Lower leg skin (tissue), 4 donors: ENCODE measurements at regions not wholly inside any gene's neighbourhood (a gene's known extent, or its start where the extent isn't known, plus 50 kb on each side); places are given as distances from the start of the nearest gene placed in this dataset.

Source experiments
- DNase-seq, 2 donors: peaks; one replicate each; pipeline ENCODE4 v3.0.0-alpha.2; 2019; ENCODE audit warnings: low spot score in 2 of 2
- H3K4me3 ChIP-seq: fragments of 200-600 bp; sonication (generic); 2 replicates; pipeline ENCODE4 v1.5.1; 2017; ENCODE audit warnings: mild to moderate bottlenecking, low read depth; ENCODE audit not compliant: poor library complexity, severe bottlenecking
- POLR2A ChIP-seq, 2 donors: fragments of 450-650 bp; IDR thresholded peaks; one replicate each; pipeline ENCODE4 v1.6.1; 2016 to 2017; ENCODE audit warnings: antibody characterized with exemption in 2 of 2, mild to moderate bottlenecking in 1 of 2, moderate library complexity in 1 of 2
- WGBS, 2 donors: methylation state at CpG; one replicate each; pipeline ENCODE4 v1.1.5; 2018; 5-methylcytosine and 5-hydroxymethylcytosine counted together
- intact Hi-C: fragments of 100-400 bp; cut with DNase I; formaldehyde crosslinking; loops from one replicate; pipeline ENCODE4 v1.15.0; 2023; ENCODE audit warnings: low total_unique reads
- TF ChIP-seq, protein P1 (sequence below), 3 donors: fragments of 450-650 bp; IDR thresholded peaks; one replicate each; pipeline ENCODE4 v1.5.1; 2016; ENCODE audit warnings: antibody characterized with exemption in 3 of 3, mild to moderate bottlenecking in 3 of 3, moderate library complexity in 2 of 3

DNA sequence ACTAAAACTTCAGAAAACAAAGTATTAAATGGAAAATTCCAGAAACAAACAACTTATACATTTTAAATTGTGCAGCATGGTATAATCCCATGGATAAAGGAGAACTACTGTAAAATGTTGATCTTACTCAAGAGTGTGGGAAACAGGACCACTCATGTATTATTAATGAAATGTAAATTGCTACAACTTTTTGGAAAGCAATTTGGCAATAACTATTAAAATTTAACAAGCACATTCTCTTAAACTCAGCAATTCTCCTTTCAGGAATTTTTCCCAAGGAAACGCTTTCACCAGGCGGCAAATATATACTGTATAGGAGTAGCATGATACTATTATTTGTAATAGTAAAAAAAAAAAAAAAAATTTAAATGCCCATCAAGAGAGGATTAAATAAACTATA is 284.5 kb upstream of the AMIGO2 start:
- H3K4me3 ChIP-seq: no peak overlapping the region
- DNase-seq: no peak
- WGBS, 2 donors: 95 to 96% methylated on average over 2 of the region's 2 CpGs
- TF ChIP-seq, protein P1, sequence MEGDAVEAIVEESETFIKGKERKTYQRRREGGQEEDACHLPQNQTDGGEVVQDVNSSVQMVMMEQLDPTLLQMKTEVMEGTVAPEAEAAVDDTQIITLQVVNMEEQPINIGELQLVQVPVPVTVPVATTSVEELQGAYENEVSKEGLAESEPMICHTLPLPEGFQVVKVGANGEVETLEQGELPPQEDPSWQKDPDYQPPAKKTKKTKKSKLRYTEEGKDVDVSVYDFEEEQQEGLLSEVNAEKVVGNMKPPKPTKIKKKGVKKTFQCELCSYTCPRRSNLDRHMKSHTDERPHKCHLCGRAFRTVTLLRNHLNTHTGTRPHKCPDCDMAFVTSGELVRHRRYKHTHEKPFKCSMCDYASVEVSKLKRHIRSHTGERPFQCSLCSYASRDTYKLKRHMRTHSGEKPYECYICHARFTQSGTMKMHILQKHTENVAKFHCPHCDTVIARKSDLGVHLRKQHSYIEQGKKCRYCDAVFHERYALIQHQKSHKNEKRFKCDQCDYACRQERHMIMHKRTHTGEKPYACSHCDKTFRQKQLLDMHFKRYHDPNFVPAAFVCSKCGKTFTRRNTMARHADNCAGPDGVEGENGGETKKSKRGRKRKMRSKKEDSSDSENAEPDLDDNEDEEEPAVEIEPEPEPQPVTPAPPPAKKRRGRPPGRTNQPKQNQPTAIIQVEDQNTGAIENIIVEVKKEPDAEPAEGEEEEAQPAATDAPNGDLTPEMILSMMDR (IDR thresholded peaks at IDR 0.05): no peak
- no peak for TF ChIP-seq POLR2A (IDR thresholded peaks at IDR 0.05)
- intact Hi-C loops: no loop called here

DNA sequence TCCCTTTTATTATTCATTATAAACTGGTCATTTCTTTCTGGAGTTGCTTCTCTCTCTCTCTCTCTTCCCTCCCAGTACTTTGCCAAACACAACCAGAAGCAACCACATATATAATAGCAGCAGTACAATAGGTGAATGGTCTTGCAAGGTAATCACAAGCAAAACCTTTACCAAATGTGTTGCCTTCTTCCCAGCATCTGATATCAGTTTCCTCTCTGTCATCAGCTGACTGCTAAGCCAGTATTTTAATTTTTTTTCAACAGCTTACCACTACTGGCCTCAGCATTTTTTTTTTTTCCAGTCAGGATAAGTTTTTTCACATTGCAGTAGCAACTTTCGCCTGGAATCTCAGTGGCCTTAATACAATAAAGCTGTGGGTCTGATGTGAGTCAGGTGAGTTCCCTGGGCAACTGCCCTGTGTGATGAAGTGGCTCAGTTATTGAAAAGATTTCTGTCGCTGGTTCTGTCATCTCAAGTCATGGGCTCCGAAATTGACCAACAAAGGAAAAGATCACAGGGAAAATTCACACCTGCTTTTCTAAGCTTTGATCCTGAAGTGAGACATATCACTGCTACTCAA is 282.5 kb upstream of the AMIGO2 start:
- intact Hi-C loops: no loop called here
- H3K4me3 ChIP-seq: no peak overlapping the region
- no peak for TF ChIP-seq POLR2A (IDR thresholded peaks at IDR 0.05)
- TF ChIP-seq, protein P1 (IDR thresholded peaks at IDR 0.05): no peak
- 77 to 87% methylated on average over 3 of the region's 3 CpGs for WGBS, 2 donors
- no peak for DNase-seq

DNA sequence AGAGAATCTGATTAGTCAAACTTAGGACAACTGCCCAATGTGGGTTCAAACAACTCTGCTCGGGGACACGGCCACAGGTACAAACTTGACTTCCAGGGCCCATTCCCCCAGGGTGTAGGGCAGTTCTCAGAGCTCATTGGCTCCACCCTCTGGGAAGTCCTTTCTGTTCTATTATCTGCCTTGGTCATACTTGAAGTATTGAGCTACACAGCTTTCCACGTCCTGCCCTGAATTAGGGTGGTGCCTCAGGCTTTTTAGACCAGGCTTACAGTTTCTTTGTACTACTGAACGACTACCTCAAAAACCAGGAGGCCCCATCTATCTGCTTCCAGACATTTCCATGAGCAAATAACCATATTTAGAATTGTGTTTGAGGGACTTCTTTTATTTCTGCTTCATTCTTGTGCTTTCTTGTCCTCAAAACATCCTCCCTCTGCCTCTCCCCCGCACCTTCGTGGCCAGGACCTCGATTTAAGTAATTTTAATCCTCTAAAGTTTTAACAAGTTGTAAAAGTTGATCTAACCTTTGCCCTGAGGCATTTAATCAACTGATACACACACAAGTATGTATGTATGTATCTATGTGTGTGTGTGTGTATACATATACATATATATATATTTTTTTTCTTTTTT is 281.7 kb upstream of the AMIGO2 start:
- WGBS, 2 donors: 46 to 50% methylated on average over 7 of the region's 7 CpGs
- peak in 1 of 2 donors; percentile 25 for DNase-seq
- no peak overlapping the region for H3K4me3 ChIP-seq
- intact Hi-C loops: no loop called here
- no peak for TF ChIP-seq POLR2A (IDR thresholded peaks at IDR 0.05)
- TF ChIP-seq, protein P1 (IDR thresholded peaks at IDR 0.05): no peak

DNA sequence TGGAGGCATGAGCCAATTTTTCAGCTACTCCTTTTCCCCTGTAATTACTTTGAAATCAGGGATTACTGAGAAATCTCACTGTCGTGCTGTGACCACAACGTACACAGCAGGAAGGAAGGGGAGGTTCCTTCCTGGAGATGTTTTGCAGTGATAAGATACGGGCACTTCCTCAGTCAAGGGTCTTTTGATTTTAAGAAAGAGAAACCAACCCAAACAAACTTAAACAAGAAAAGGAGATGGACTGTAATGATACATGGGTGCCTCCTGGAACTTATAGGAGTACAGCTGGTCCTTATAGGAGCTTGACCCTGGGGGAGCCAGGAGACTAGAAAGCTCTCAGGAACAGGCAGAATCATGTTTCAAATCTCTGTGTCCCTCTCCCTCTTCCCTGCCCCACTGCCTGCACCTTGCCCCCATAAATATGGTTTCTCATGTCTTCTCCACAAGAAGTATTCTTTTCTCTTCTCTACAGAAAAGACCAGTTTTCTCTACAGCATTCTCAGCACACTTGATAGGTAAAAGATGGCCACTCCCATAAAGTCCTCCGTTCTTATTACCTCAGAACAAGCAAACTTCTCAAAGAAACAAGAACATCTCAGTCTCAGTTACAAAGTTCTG is 281.1 kb upstream of the AMIGO2 start:
- no peak for DNase-seq
- intact Hi-C loops: no loop called here
- no peak for TF ChIP-seq POLR2A (IDR thresholded peaks at IDR 0.05)
- TF ChIP-seq, protein P1 (IDR thresholded peaks at IDR 0.05): no peak
- WGBS, 2 donors: 34 to 42% methylated on average over 4 of the region's 4 CpGs
- H3K4me3 ChIP-seq: no peak overlapping the region

DNA sequence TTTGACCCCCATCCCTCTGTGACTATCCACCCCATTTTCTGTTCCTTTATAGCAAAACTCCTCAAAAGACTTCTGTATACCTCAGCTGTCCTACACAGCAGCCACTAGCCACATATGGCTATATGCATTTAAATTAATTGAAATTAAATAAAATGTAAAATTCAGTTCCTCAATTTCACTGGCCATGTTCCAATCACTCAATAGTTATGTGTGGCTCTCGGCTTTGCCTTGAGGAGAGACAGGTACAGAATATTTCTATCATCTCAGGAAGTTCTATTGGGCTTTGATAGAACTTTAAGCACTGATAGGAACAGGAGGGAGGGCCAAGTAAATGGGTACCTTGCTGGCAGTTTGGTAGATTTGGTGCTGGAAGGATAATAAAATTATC is 280.3 kb upstream of the AMIGO2 start:
- no peak overlapping the region for H3K4me3 ChIP-seq
- 61 to 68% methylated on average over 1 of the region's 1 CpG for WGBS, 2 donors
- intact Hi-C loops: no loop called here
- no peak for DNase-seq
- no peak for TF ChIP-seq POLR2A (IDR thresholded peaks at IDR 0.05)
- TF ChIP-seq, protein P1 (IDR thresholded peaks at IDR 0.05): no peak
